SK-MEL-5 (cell line): ENCODE measurements at regions not wholly inside any gene's neighbourhood (a gene's known extent, or its start where the extent isn't known, plus 50 kb on each side); places are given as distances from the start of the nearest gene placed in this dataset.
"Not testable (repeated sequence)": the region's sequence is repeated elsewhere in the genome, so short reads cannot be mapped to it uniquely, and the experiment has no call there.

Source experiments
- DNase-seq: peaks from one replicate; pipeline ENCODE4 v3.0.0-alpha.2; 2016; ENCODE audit warnings: low read depth, low spot score
- in situ Hi-C: cut with HindIII; loops from 2 replicates; pipeline ENCODE4 v1.10.0; 2016; ENCODE audit warnings: low sequenced_read_pairs, high pct_unique_total_duplicates, low pct_unique_long_range_greater_than_20kb

DNA sequence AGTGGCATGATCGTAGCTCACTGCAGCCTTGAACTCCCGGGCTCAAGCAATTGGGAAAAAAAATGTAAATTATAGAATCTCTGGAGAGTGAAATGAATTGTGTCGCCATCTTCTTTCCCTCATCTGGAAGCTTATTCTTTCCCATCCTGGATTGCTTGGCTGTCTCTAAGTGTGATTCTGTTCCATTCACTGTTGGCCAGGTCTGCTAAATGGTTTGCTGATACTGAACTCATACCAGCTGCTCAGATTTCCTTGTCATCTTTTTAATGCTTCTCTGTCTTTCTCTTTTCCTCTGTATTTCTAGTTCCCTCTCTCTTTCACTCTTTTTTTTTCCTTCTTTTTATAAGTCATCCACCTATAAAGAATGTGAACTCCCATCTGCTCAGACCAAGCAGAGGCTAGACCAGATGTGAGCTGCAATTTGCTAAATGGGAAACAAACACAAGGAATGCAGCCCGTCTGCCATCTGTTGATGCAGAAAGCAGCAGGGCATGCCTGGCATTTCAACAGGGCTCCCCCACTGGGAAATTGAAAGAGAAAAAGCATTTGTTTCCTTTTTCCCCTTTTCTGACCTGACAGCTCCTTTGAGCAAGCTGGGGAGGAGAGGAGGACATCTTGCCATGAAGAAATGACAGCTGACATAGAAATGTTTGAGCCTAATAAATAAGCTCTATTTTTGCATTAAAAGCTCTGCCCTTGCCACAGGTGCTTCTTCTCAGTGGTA lies 1823.6 kb upstream of the FLRT2 start:
- DNase-seq: no peak
- in situ Hi-C loops: no loop called here

DNA sequence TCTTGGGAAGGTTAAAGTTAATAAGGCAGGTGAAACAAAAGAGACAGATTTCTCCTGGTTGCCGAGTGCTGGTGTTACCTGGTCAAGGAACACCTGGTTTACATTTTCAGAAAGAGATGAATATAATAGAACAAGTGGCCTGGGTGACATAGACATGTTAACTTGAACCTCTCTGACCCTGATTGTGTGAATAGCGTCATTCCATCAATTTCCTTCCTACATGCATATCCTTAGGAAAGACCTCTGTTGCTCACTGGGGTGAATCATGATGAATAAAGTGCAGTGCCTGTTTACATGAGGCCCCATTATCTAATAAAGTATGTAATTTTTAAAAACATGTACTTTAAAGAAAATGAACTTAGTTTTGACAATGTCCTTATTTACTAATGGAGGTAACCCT lies 1822.9 kb upstream of the FLRT2 start:
- in situ Hi-C loops: no loop called here
- DNase-seq: no peak

DNA sequence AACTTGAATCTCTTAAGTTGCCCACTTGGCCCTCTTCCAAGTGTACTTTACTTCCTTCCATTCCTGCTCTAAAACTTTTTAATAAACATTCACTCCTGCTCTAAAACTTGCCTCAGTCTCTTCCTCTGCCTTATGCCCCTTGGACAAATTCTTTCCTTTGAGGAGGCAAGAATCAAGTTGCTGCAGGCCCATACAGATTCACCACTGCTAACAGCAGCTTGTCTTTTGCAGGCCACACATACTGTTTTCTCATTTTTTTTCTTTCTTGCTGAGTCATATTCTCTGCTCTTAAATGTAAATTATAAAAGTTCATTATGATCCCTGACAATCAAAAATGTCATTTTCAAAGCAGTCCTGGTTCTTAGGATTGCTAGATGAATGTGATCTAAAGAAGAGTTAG lies 1820.8 kb upstream of the FLRT2 start:
- in situ Hi-C loops: no loop called here
- no peak for DNase-seq

DNA sequence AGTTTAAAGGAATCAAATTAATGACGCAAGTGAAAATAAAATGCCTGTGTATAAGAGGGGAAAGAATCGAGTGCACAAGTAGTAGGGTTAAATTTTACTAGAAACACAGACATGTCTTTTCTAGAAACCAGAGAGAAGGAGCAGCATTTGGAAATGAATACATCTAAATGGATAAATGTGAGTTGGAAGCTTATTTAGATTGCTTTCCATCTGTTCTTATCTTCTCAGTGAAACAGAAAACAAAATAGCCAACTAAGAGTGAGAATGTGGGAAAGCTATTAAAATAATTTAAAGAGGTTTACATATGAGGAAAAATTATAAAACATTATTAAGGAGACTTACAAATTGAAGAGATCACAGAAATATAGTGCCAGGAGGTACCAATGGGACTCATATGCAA lies 1818.9 kb upstream of the FLRT2 start:
- in situ Hi-C loops: no loop called here
- no peak for DNase-seq

DNA sequence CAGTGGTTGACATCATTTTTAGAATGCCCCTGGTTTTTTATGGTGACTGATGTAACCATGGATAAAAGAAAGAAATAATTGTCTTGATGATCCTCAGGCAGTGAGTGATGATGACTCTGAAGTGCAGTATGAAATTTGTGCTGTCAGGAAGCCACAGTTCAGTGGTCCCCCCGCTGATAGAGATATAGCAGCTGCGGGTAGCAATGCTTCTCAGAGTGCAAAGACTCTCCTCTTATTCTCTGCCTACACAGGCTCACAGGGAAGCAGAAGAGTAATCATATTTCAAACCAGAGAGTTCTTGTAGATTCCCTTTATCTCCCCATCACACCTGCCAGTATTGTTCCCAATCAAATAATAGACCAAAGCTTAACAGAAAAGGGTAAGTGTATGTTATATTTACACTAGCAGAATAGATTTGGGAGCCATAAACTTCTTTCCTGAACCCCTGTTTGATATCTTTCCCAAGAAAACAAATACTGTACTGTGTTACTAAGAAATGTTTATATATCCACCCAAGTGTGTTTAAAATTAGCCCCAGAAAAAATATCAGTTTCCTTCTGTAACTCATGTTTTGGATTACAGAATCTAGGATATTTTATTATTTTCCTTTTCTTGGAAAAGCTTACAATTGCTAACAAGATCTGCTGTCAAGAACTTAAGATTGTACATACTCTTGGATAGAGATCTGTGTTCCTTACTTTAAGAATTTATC lies 1817.4 kb upstream of the FLRT2 start:
- no peak for DNase-seq
- in situ Hi-C loops: no loop called here

DNA sequence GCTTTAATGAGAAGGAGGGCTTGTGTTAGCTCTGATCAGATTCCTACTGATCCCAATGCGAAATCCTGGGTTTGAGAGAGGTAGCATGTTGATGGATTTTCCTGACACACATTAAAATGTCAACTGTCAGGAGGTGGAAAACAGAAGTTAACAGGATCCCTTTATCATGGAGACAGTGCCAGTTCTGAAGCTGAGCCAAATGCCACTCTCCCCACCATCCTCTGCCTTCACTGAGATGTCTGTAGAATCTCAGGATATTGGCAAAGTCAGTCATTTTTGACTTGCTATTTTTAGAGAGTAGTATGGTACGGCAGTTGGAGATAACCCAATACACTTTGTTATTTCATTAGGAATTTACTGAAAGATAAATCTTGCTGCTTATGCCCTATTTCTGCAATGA lies 1816.2 kb upstream of the FLRT2 start:
- DNase-seq: no peak
- in situ Hi-C loops: no loop called here

DNA sequence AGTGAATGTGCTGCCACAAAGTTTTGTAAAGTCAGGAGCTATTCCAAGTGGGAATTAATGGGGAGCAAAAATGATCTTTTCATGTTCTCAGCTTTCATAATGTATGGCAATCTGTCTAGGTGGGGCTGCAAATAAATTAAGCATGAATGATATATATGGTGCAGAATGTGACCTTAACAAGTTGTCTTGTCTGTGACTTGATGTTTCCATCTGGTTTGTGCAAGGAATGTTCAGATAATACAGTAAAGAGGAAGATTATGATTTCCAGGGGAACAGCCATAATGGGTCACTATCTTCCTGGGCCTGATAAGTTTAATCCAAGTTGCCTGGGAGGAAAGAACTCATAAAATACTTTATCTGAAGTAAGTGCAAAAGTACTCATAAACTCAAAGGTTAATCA lies 1815.8 kb upstream of the FLRT2 start:
- in situ Hi-C loops: no loop called here
- DNase-seq: no peak

DNA sequence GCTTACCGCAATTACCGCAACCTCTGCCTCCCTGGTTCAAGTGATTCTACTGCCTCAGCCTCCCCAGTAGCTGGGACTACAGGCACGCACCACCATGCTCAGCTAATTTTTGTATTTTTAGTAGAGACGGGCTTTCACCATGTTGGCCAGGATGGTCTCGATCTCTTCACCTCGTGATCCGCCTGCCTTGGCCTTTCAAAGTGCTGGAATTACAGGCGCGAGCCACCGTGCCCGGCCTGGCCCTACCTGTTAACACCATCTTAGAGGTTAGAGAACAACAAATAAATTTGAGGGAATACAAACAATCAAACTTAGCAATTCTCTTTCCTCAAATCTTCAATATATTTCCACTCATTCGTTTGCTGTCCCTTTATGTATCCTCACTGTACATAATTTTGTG lies 1810.5 kb upstream of the FLRT2 start:
- in situ Hi-C loops, DNase-seq: not testable (repeated sequence)

GRCh38 chr14:83733670-83734069 lies 1796.3 kb upstream of the FLRT2 start:
- in situ Hi-C loops: no loop called here
- no peak for DNase-seq

DNA sequence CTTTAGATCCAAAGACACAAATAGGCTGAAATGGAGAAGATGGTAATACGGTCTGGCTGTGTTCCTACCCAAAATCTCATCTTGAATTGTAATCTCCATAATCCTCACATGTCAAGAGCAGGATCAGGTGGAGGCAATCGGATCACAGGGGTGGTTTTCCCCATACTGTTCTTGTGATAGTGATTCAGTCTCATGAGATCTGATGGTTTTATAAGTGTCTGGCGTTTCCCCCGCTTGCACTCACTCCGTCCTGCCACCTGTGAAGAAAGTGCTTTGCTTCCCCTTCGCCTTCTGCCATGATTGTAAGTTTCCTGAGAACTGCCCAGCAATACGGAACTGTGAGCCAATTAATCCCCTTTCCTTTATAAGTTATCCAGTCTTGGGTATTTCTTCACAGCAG lies 1795.5 kb upstream of the FLRT2 start:
- in situ Hi-C loops: no loop called here
- no peak for DNase-seq

DNA sequence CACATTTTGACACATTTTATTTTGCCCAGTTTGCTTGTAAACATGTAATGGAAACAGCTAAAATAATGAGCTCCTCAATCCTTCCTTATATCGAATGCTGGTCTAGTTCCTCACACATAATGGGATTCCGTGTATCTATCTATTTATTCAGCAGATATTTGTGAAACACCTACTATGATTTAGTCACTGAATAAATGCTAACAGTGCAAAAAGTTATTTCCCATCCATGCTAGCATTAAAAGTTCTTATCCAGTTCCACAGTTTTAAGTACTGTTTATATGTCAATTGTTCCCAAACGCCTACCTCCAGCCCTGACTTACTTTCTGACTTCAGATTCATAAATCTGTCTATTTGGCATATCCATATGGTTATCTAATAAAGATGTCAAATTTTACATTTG lies 1788.7 kb upstream of the FLRT2 start:
- no peak for DNase-seq
- in situ Hi-C loops: no loop called here

DNA sequence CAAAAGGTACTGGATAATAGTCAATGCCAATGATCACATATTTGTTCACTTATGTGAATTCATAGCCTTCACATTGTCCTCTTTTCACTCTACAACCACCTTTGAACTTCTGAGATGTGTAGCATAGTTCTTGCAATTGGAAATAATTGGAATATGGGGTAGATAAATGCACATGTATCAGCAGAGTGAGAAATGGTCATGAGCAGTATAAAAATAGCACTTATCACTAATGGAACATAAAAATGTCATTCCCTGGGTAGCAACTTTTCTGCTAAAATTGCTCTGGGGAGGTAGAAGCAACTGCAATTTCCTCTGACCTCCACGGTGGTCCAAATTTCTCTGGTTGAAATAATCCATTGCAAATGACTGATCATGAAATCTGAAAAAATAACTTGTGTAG lies 1785.7 kb upstream of the FLRT2 start:
- DNase-seq: no peak
- in situ Hi-C loops: no loop called here

DNA sequence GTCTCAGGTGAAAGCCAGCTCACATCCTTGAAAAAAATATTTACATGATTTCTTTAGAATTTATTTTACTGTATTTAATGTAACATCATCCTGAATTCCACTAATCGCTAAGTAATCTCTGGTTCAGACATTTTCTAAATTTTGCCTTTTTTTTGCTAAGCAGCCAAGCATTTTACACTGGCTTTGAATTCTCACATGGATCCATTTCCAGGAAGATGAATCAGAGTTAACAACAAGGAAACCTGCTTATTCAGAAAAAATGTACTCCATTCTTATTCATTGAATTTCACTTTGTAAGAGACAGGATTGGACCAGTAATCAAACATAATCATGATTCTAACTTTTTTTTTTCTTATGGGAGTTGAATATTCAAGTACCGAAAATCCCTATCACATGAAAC lies 1785.1 kb upstream of the FLRT2 start:
- DNase-seq: no peak

GRCh38 chr14:83746336-83746735 lies 1783.6 kb upstream of the FLRT2 start:
- in situ Hi-C loops: no loop called here
- peak; percentile 5 for DNase-seq

More for the DNA sequence above, 1785.1 kb upstream of the FLRT2 start:
- in situ Hi-C loops: no loop called here

DNA sequence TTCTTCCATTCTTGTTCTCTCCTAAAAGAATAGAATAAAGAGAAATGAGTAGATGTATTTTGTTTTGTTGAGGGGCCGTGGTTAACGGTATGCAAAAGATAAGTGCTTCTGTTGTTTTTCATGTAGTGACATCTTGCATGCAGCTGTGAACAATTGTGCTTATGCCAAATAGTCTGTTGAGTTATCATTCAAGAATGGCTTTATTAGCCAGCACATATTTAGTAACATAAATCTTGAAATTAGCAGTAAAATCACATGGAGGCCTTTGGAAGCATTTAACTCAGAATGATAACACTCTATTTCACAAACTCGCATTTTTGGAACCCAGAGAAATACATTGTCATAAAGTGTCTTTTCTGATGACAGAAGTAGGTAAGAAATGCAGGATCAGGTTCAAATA lies 1772.0 kb upstream of the FLRT2 start:
- in situ Hi-C loops: no loop called here

DNA sequence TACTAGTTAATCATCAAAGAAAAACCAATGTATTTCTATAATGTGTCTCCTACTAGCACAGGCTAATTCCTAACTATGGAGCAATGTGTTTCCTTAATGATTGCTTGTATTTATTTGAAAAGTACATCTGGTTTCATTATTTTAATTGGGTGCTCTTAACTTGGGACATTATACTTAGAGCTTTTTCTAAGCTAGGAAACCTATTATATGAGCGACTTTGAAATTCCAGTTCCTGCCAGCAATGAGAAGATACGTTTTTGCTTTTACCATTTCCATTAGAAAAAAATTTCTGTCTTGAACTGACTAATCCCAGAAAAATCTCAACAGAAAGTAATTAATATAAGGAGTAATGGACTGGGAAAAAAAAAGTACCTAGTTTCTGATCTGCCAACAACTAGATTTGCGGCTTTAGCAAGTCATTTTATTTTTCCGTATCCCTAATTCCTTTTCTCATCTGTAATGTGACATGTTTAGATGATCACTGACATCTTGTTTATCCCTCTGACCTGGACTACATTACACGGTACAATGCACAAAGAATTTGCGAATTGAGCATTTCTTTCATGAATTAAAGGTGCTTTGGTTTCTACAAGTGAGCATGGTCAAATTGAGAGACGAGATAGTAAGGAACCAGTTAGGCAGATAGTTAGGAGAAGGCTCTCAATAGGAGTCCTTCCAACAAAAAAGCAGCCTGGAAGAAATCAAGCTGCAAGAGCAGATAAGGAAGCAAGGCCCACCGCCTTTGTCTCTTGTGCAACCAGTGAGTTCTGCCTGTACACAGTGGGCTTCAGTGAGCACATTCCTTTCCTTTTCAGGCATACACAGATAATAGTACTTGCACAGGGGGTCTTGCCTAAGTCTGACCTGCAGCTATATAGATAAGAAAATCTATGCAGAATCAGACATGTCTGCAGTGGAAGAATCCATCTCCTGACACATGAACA lies 1765.0 kb upstream of the FLRT2 start:
- in situ Hi-C loops: no loop called here
- DNase-seq: no peak

More for the DNA sequence above, 1772.0 kb upstream of the FLRT2 start:
- DNase-seq: no peak

DNA sequence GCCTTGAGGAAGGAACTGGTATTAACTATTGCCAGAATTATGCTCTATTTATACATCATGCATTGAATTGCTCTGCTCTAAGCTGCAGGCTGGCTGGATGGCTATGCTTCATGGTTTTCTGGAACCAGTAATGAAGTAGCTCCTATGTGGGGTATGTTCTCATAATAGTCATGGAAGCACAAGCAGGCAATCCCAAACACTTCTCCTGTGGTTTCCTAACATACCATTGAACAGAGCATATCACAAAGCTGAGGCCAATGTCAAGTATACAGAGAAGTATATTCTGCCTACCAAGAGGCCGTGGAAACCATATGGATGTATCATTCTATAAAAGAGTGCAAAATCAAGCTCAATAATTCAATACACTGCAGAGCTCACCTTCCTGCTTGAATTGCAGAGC lies 1752.4 kb upstream of the FLRT2 start:
- no peak for DNase-seq
- in situ Hi-C loops: no loop called here

DNA sequence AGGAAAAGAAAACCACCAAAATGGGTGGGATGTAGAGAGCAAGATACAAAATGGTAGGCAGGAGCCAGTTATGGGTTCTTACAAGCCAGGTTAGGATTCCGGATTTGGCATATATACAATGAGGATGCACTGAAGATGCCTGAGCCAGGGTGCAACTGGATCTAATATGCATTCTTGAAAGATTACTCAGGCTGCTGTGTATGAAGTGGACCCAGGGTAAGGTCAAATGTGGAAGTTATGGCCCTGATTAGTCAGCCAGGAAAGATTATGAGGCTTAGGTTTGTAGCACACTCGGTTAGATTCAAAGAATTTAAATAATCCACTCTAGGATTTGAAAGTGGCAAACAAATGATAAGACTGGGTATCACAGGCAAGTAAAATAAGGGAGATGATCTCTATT lies 1750.7 kb upstream of the FLRT2 start:
- DNase-seq: no peak
- in situ Hi-C loops: no loop called here
